Endothelial cell of umbilical vein (primary cell): ENCODE measurements at regions not wholly inside any gene's neighbourhood (a gene's known extent, or its start where the extent isn't known, plus 50 kb on each side); places are given as distances from the start of the nearest gene placed in this dataset.
A peak's percentile ranks its signal among the peaks of the same experiment; 100 is the strongest.

Experiments
- BruUV-seq: library from RNA; stranded (reverse); fragments of 400-500 nt; replicated peaks from 2 replicates; lab custom pipeline; 2021; lab: Mats Ljungman, UMichigan
- CTCF ChIA-PET: fragments of 300-600, 350-600 bp; sonication (Branson Sonifier 250); formaldehyde crosslinking; loops from one replicate; lab custom pipeline; 2021; ENCODE audit warnings: antibody characterized with exemption, inconsistent platforms; lab: Charles Lee
- POLR2A ChIA-PET: fragments of 300-600, 350-600 bp; sonication (Branson Sonifier 250); formaldehyde crosslinking; loops from one replicate; lab custom pipeline; 2021; ENCODE audit warnings: antibody characterized with exemption, inconsistent platforms; lab: Charles Lee
- DNase-seq: peaks from one replicate; pipeline ENCODE4 v3.0.0-alpha.2; 2011; ENCODE audit warnings: low read depth, low spot score
- FAIRE-seq: peaks from 2 replicates; lab custom pipeline; 2011; peaks lifted over from hg19 to GRCh38; lab: Jason Lieb, UNC
- H2AFZ ChIP-seq: 2 replicates; pipeline ENCODE4 v1.6.0; 2012; ENCODE audit warnings: low read depth, low read length, control low read depth, inconsistent platforms
- H3K27ac ChIP-seq: 2 replicates; pipeline ENCODE4 v1.5.1; 2011; ENCODE audit warnings: low read depth, mild to moderate bottlenecking, control low read depth, low read length, moderate library complexity; ENCODE audit not compliant: insufficient read depth
- H3K27me3 ChIP-seq, 2 experiments: 2 replicates each; pipeline versions ENCODE4 v1.6.0 to v1.6.1; 2011; ENCODE audit warnings: low read length in 2 of 2, mixed read lengths in 1 of 2; ENCODE audit not compliant: control insufficient read depth in 2 of 2, insufficient read depth in 2 of 2
- H3K36me3 ChIP-seq, 2 experiments: 2 replicates in 1 of 2; 3 replicates in 1 of 2; pipeline ENCODE4 v1.5.1; 2011; ENCODE audit warnings: low read length in 2 of 2, mild to moderate bottlenecking in 1 of 2, moderate library complexity in 1 of 2; ENCODE audit not compliant: control insufficient read depth in 2 of 2, insufficient read depth in 2 of 2; ENCODE audit errors: extremely low read depth in 1 of 2
- H3K4me1 ChIP-seq: 3 replicates; pipeline ENCODE4 v1.5.1; 2011; ENCODE audit warnings: mild to moderate bottlenecking, low read length; ENCODE audit not compliant: control insufficient read depth, insufficient read depth; ENCODE audit errors: extremely low read depth
- H3K4me2 ChIP-seq: 2 replicates; pipeline ENCODE4 v1.6.1; 2011; ENCODE audit warnings: low read length, control low read depth, mixed read lengths; ENCODE audit not compliant: insufficient read depth
- H3K4me3 ChIP-seq, 3 experiments: fragments of 200-600 bp in 1 of 3; sonication (generic), shearing (Covaris generic) in 1 of 3; replicated peaks in 1 of 3; 2 replicates each; pipeline ENCODE4 v1.5.1; 2011 to 2016; ENCODE audit warnings: control low read depth in 3 of 3, low read length in 3 of 3, mild to moderate bottlenecking in 2 of 3, inconsistent platforms in 1 of 3, low read depth in 1 of 3, moderate library complexity in 1 of 3; ENCODE audit not compliant: insufficient read depth in 1 of 3
- H3K79me2 ChIP-seq: 2 replicates; pipeline ENCODE4 v1.6.0; 2012; ENCODE audit warnings: low read length, inconsistent platforms; ENCODE audit not compliant: control insufficient read depth, insufficient read depth
- H3K9ac ChIP-seq: replicated peaks from 2 replicates; pipeline ENCODE3; 2011; ENCODE audit warnings: low read length, control low read depth; ENCODE audit not compliant: insufficient read depth; ENCODE audit errors: extremely low read depth
- H3K9me1 ChIP-seq: replicated peaks from 3 replicates; pipeline ENCODE4 v1.6.0; 2011; ENCODE audit warnings: mild to moderate bottlenecking, low read length; ENCODE audit not compliant: control insufficient read depth, insufficient read depth; ENCODE audit errors: extremely low read depth
- H3K9me3 ChIP-seq: replicated peaks from 2 replicates; pipeline ENCODE4 v1.5.1; 2012; ENCODE audit warnings: low read length, inconsistent platforms; ENCODE audit not compliant: control insufficient read depth, insufficient read depth
- H4K20me1 ChIP-seq: replicated peaks from 2 replicates; pipeline ENCODE3; 2011; ENCODE audit warnings: mild to moderate bottlenecking, low read length; ENCODE audit not compliant: control insufficient read depth, insufficient read depth; ENCODE audit errors: extremely low read depth
- CTCF ChIP-seq, 2 donors: IDR thresholded peaks; 1 replicate in 1 of 2; 2 replicates in 1 of 2; pipeline ENCODE4 v1.5.1; 2011; ENCODE audit warnings: low read length in 2 of 2, mild to moderate bottlenecking in 2 of 2, moderate library complexity in 2 of 2, control low read depth in 1 of 2, inconsistent platforms in 1 of 2, low read depth in 1 of 2; ENCODE audit not compliant: insufficient read depth in 1 of 2; ENCODE audit errors: extremely low read depth in 1 of 2
- EZH2 ChIP-seq: IDR thresholded peaks from 2 replicates; pipeline ENCODE4 v1.6.1; 2012; ENCODE audit warnings: borderline replicate concordance, low read depth, mild to moderate bottlenecking, moderate library complexity, low read length, inconsistent platforms; ENCODE audit not compliant: severe bottlenecking
- FOS ChIP-seq: IDR thresholded peaks from 2 replicates; pipeline ENCODE4 v1.6.1; 2011; ENCODE audit warnings: mild to moderate bottlenecking, low read length, moderate library complexity, borderline replicate concordance; ENCODE audit not compliant: insufficient read depth
- GATA2 ChIP-seq: IDR thresholded peaks from 2 replicates; pipeline ENCODE4 v1.7.0; 2011; ENCODE audit warnings: low read depth, mild to moderate bottlenecking, moderate library complexity, mixed read lengths, low read length; ENCODE audit not compliant: insufficient read length, insufficient read depth
- JUN ChIP-seq: IDR thresholded peaks from 2 replicates; pipeline ENCODE4 v1.6.1; 2011; ENCODE audit warnings: borderline replicate concordance, low read depth; ENCODE audit not compliant: insufficient read length, insufficient read depth
- MAX ChIP-seq: IDR thresholded peaks from 2 replicates; pipeline ENCODE4 v1.6.1; 2011; ENCODE audit not compliant: insufficient read depth, insufficient read length
- MYC ChIP-seq: IDR thresholded peaks from one replicate; pipeline ENCODE4 v1.6.1; 2011; ENCODE audit warnings: mild to moderate bottlenecking, low read depth, low read length
- POLR2AphosphoS5 ChIP-seq: IDR thresholded peaks from 2 replicates; pipeline ENCODE4 v1.6.1; 2012; ENCODE audit warnings: low read depth, mild to moderate bottlenecking, control low read depth, low read length, moderate library complexity; ENCODE audit not compliant: insufficient read depth
- dilution Hi-C: fragments of 300-500 bp; cut with MboI; formaldehyde crosslinking; loops from one replicate; pipeline ENCODE4 v1.15.0; 2019; ENCODE audit warnings: low sequenced_read_pairs; ENCODE audit not compliant: extremely low pct_ligation_motif_present
- intact Hi-C: fragments of 100-400 bp; cut with micrococcal nuclease; formaldehyde crosslinking; loops from one replicate; pipeline ENCODE4 v1.10.0; 2022

- no TSS peak for BruUV-seq
- Histone ChIP-seq H3K4me1 (peaks cover 8% of the 10 kb centered on the region), H3K9ac (no peak overlapping the region), H3K4me2 (peak overlapping the region; percentile 13), H3K27ac (no peak overlapping the region), H3K79me2 (no peaks in the 10 kb centered on the region), H2AFZ (no peak overlapping the region), H4K20me1 (no peaks in the 10 kb centered on the region), H3K4me3 (peak overlapping the region in 1 of 3 experiments; percentile 31), H3K9me1 (no peaks in the 10 kb centered on the region), H3K27me3 (peaks cover 68 to 84% of the 10 kb centered on the region in 2 experiments), H3K9me3 (no peaks in the 10 kb centered on the region), H3K36me3 (no peaks in the 10 kb centered on the region)
- dilution Hi-C loops: no loop called here
- no peak for TF ChIP-seq MAX
- TF ChIP-seq GATA2: no peak
- TF ChIP-seq FOS: no peak
- TF ChIP-seq CTCF (IDR thresholded peaks at IDR 0.05; ENCODE audit: extremely low read depth in 1 of 2, insufficient read depth in 1 of 2, low read depth in 1 of 2, low read length in 2 of 2): no peak
- no peak for TF ChIP-seq MYC
- TF ChIP-seq JUN: no peak
- TF ChIP-seq POLR2AphosphoS5: no peak
- TF ChIP-seq EZH2: peak; percentile 72
- ChIA-PET CTCF (no interaction called here), POLR2A (no interaction called here)
- no peak for FAIRE-seq
- DNase-seq: no peak
- intact Hi-C loops: loop anchor here (2.0 to 5.0 kb wide), 2 partner anchors 40 to 46 kb away; no protein-coding TSS in a partner anchor
Observed at GRCh38 chr10:22476601-22477321, 131.5 kb downstream of the SPAG6 start.
